Endodermal cell (in vitro differentiated cells): ENCODE measurements at regions not wholly inside any gene's neighbourhood (a gene's known extent, or its start where the extent isn't known, plus 50 kb on each side); places are given as distances from the start of the nearest gene placed in this dataset.

ENCODE experiments used
- DNase-seq: peaks from one replicate; pipeline ENCODE4 v3.0.0-alpha.2; 2017
- H3K27ac ChIP-seq: 2 replicates; pipeline ENCODE4 v1.5.1; 2013; ENCODE audit warnings: mild to moderate bottlenecking, low read depth, low read length, moderate library complexity
- H3K27me3 ChIP-seq: 2 replicates; pipeline ENCODE4 v1.6.1; 2013; ENCODE audit warnings: mild to moderate bottlenecking, low read length, moderate library complexity; ENCODE audit not compliant: insufficient read depth, control insufficient read depth, poor library complexity, severe bottlenecking
- H3K36me3 ChIP-seq: 2 replicates; pipeline ENCODE4 v1.7.0; 2013; ENCODE audit warnings: mild to moderate bottlenecking, low read length, moderate library complexity; ENCODE audit not compliant: control insufficient read depth, insufficient read depth
- H3K4me1 ChIP-seq: one replicate; pipeline ENCODE4 v1.7.0; 2013; ENCODE audit warnings: low read length; ENCODE audit not compliant: control insufficient read depth, insufficient read depth
- H3K4me3 ChIP-seq: 2 replicates; pipeline ENCODE4 v1.5.1; 2013; ENCODE audit warnings: mild to moderate bottlenecking, low read length, moderate library complexity
- H3K9ac ChIP-seq: 2 replicates; pipeline ENCODE4 v1.6.1; 2013; ENCODE audit warnings: mild to moderate bottlenecking, low read length, moderate library complexity; ENCODE audit not compliant: poor library complexity, severe bottlenecking; ENCODE audit errors: extremely low read depth
- H3K9me3 ChIP-seq: 2 replicates; pipeline ENCODE4 v1.6.1; 2013; ENCODE audit warnings: mild to moderate bottlenecking, low read length, moderate library complexity; ENCODE audit not compliant: control insufficient read depth
- H3K27ac Mint-ChIP-seq: 2 replicates; pipeline ENCODE4 v1.8.0; 2020; ENCODE audit warnings: mixed read lengths
- H3K27me3 Mint-ChIP-seq: 2 replicates; pipeline ENCODE4 v1.8.0; 2021; ENCODE audit warnings: mild to moderate bottlenecking, mixed read lengths; ENCODE audit not compliant: insufficient read depth
- H3K36me3 Mint-ChIP-seq: 2 replicates; pipeline ENCODE4 v1.8.0; 2020; ENCODE audit warnings: low read depth, mixed read lengths
- H3K4me1 Mint-ChIP-seq: 2 replicates; pipeline ENCODE4 v1.8.0; 2020; ENCODE audit warnings: mixed read lengths
- H3K4me3 Mint-ChIP-seq: 2 replicates; pipeline ENCODE4 v1.8.0; 2020; ENCODE audit warnings: mild to moderate bottlenecking, moderate library complexity, mixed read lengths
- H3K9me3 Mint-ChIP-seq: 2 replicates; pipeline ENCODE4 v1.8.0; 2020; ENCODE audit warnings: mild to moderate bottlenecking, mixed read lengths
- WGBS, 2 experiments: methylation state at CpG; one replicate each; pipeline versions ENCODE4 v1.1.5 to v1.1.7; 2013; ENCODE audit warnings: missing lambda C conversion rate in 2 of 2, mixed read lengths in 1 of 2; ENCODE audit not compliant: insufficient coverage in 1 of 2, insufficient read length in 1 of 2; 5-methylcytosine and 5-hydroxymethylcytosine counted together
- TF ChIP-seq, protein P1 (sequence below): fragments of 200-600 bp; sonication (generic); conservative IDR thresholded peaks from 2 replicates; pipeline ENCODE4 v1.5.0; 2021; ENCODE audit warnings: antibody characterized with exemption, mild to moderate bottlenecking

DNA sequence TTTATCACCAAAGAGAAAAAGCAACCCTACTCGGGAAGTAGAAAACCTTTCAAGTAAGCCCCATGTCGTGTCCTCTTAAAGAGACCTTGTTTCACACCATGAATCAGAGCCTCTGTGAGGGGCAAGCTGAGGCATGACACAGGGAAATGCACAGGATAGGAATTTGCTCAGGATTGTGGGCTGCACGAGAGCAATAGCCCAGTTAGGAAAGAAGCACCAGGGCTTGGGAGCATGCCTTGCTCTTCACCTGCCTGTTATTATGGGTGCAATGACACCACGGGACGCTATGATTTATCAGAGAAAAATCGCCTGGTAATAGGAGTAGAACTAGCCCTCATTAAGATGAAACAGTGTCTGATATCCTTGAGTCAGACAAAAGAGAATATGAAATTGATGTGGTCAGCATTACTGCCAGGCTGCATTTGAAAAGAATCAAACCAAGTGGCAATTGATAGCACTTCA lies 562.9 kb upstream of the NRP1 start:
- no peak for DNase-seq
- H3K9me3 Mint-ChIP-seq: peaks cover 21% of the 10 kb centered on the region
- no peaks in the 10 kb centered on the region for H3K27me3 Mint-ChIP-seq
- WGBS, 2 experiments: 67 to 74% methylated on average over 6 of the region's 6 CpGs
- no peak overlapping the region for H3K4me3 Mint-ChIP-seq
- H3K36me3 Mint-ChIP-seq: no peaks in the 10 kb centered on the region
- TF ChIP-seq, protein P1, sequence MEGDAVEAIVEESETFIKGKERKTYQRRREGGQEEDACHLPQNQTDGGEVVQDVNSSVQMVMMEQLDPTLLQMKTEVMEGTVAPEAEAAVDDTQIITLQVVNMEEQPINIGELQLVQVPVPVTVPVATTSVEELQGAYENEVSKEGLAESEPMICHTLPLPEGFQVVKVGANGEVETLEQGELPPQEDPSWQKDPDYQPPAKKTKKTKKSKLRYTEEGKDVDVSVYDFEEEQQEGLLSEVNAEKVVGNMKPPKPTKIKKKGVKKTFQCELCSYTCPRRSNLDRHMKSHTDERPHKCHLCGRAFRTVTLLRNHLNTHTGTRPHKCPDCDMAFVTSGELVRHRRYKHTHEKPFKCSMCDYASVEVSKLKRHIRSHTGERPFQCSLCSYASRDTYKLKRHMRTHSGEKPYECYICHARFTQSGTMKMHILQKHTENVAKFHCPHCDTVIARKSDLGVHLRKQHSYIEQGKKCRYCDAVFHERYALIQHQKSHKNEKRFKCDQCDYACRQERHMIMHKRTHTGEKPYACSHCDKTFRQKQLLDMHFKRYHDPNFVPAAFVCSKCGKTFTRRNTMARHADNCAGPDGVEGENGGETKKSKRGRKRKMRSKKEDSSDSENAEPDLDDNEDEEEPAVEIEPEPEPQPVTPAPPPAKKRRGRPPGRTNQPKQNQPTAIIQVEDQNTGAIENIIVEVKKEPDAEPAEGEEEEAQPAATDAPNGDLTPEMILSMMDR: no peak
- no peak overlapping the region for H3K27ac Mint-ChIP-seq
- H3K4me1 ChIP-seq: no peaks in the 10 kb centered on the region
- no peak overlapping the region for H3K9ac ChIP-seq
- no peaks in the 10 kb centered on the region for H3K4me1 Mint-ChIP-seq
- H3K27me3 ChIP-seq: no peaks in the 10 kb centered on the region
- no peak overlapping the region for H3K27ac ChIP-seq
- H3K36me3 ChIP-seq: no peaks in the 10 kb centered on the region
- H3K9me3 ChIP-seq: no peaks in the 10 kb centered on the region
- no peak overlapping the region for H3K4me3 ChIP-seq

DNA sequence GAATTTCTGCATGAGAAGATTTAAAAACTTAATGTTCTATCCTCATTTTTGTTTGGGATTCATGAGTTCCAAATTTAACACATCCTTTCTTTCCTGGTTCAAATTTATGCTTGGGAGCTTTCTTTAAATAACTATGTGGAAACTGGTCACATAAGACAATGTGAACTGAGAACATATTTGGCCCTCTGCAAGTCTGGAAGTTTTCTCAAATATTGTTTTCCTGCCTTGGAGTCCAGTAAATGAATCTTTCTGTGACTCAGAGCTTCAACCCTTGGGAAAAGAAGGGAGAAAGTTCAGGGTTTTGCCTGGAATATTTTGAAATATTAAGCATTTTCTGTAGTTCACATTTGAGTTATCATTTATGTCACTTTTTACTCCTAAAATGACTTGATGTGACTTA lies 559.0 kb upstream of the NRP1 start:
- Mint-ChIP-seq H3K27me3 (no peaks in the 10 kb centered on the region), H3K9me3 (peaks cover 17% of the 10 kb centered on the region)

DNA sequence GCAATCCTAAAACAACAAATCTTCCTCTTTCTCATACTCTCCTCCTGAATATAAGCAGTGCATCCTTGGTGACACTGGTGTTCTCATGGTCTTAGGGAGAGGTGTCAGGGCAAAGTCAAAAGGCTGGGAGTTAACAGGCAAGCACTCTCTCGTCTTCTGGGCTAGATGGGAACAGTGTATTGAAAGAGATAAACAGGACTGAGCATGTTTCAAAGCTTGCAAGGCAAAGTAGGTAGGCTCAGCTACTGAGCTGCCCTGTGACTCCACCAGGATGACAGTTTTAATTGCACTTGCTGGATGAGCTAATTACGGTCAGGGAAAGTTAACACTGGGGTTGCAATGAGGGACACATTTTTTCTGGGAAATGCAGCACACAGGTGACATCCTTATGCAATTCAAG lies 554.9 kb upstream of the NRP1 start:
- Mint-ChIP-seq H3K27ac (no peak overlapping the region), H3K4me3 (no peak overlapping the region), H3K9me3 (peaks cover 9% of the 10 kb centered on the region), H3K36me3 (no peaks in the 10 kb centered on the region), H3K4me1 (no peaks in the 10 kb centered on the region), H3K27me3 (no peaks in the 10 kb centered on the region)
- Histone ChIP-seq H3K4me1 (no peaks in the 10 kb centered on the region), H3K27me3 (no peaks in the 10 kb centered on the region), H3K9ac (no peak overlapping the region), H3K4me3 (no peak overlapping the region), H3K27ac (no peak overlapping the region), H3K9me3 (no peaks in the 10 kb centered on the region), H3K36me3 (no peaks in the 10 kb centered on the region)
- TF ChIP-seq, protein P1: no peak
- 86 to 88% methylated on average over 2 of the region's 2 CpGs for WGBS, 2 experiments
- DNase-seq: no peak

More for the DNA sequence above, 559.0 kb upstream of the NRP1 start:
- no peaks in the 10 kb centered on the region for H3K36me3 Mint-ChIP-seq
- TF ChIP-seq, protein P1: no peak
- Histone ChIP-seq H3K27me3 (no peaks in the 10 kb centered on the region), H3K27ac (no peak overlapping the region), H3K36me3 (no peaks in the 10 kb centered on the region), H3K9me3 (no peaks in the 10 kb centered on the region), H3K4me1 (no peaks in the 10 kb centered on the region), H3K9ac (no peak overlapping the region), H3K4me3 (no peak overlapping the region)
- H3K27ac Mint-ChIP-seq: no peak overlapping the region
- no peak for DNase-seq
- H3K4me3 Mint-ChIP-seq: no peak overlapping the region
- no peaks in the 10 kb centered on the region for H3K4me1 Mint-ChIP-seq
